ENCODE measurements at regions not wholly inside any gene's neighbourhood (a gene's known extent, or its start where the extent isn't known, plus 50 kb on each side); places are given as distances from the start of the nearest gene placed in this dataset.
A peak's percentile ranks its signal among the peaks of the same experiment; 100 is the strongest.

DNA sequence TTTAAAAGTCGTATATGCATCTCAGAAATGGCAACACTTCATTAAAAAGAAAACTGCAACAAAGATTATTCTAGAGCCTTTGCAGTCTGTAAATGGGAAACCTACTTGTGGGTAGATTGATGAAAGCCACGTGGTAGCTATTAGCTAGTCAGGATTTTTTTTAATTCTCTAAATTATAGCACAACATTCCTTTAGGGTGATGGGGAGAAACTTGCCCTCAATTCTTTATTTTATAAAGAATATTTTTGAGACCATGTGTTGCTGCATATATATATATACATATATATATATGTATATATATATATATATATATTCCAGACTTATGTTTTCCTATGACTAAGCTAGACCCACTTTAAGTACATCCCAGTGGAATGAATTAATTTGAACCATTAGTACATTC lies 118.0 kb downstream of the PPP1R3A start:
- Histone ChIP-seq H3K4me1 (ENCODE audit: control insufficient read depth, insufficient read depth, low read depth, low read length) (no peaks in the 10 kb centered on the region), H2BK5ac (ENCODE audit: low read depth, low read length, poor library complexity, severe bottlenecking) (no peak overlapping the region), H2AK5ac (ENCODE audit: low read length, severe bottlenecking) (no peak overlapping the region), H3K27me3 (ENCODE audit: control insufficient read depth in 1 of 2, insufficient read depth in 1 of 2, low read length in 2 of 2) (no peaks in the 10 kb centered on the region), H2BK15ac (ENCODE audit: low read depth, poor library complexity, severe bottlenecking) (no peak overlapping the region), H3K36me3 (ENCODE audit: control insufficient read depth in 1 of 2, insufficient read depth in 2 of 2, low read depth in 1 of 2, low read length in 2 of 2) (no peaks in the 10 kb centered on the region), H4K8ac (ENCODE audit: low read length) (no peak overlapping the region), H3K9ac (ENCODE audit: low read length) (no peak overlapping the region), H3K79me1 (replicated peaks; ENCODE audit: low read length, poor library complexity, severe bottlenecking) (no peaks in the 10 kb centered on the region), H2AFZ (ENCODE audit: low read depth, low read length) (no peak overlapping the region), H3K18ac (ENCODE audit: low read depth in 1 of 2, low read length in 2 of 2) (no peak overlapping the region), H3K27ac (ENCODE audit: low read length, poor library complexity, severe bottlenecking) (no peak overlapping the region), H2BK12ac (ENCODE audit: low read length in 2 of 2) (no peak overlapping the region), H4K91ac (ENCODE audit: low read length) (no peak overlapping the region), H3K4me3 (ENCODE audit: insufficient read depth in 1 of 2, low read depth in 1 of 2, low read length in 2 of 2) (no peak overlapping the region), H3K9me3 (ENCODE audit: control insufficient read depth, low read length) (no peaks in the 10 kb centered on the region), H3K14ac (ENCODE audit: low read length in 2 of 2) (no peak overlapping the region), H3K4ac (ENCODE audit: low read depth in 1 of 2, low read length in 2 of 2) (no peak overlapping the region), H3K23ac (ENCODE audit: low read length in 2 of 2) (no peak overlapping the region), H2BK120ac (ENCODE audit: low read depth, low read length) (no peak overlapping the region), H3K4me2 (ENCODE audit: low read length, poor library complexity, severe bottlenecking) (no peak overlapping the region)
- DNase-seq, result no peak
- WGBS, result no CpG with 5 or more reads among the region's 2 CpGs

DNA sequence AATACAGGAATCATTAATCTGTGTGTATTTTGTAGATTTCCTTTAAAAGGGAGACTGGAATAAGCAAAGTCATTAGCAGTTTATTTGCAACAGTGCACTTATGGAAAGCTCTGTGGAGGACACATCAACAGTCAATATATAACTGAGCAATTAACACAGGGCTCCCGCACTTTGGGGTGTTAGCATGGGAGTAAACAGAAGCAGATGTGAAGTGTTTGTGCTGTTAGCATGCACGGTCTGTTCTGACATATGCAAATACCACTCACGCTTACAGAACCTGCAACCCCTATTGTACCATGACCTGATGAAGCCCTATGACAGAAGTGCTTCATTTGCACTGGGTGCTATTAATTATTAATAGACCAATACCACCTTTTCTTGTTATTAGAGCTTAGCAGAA lies 118.9 kb downstream of the PPP1R3A start:
- H3K27me3 ChIP-seq (ENCODE audit: control insufficient read depth in 1 of 2, insufficient read depth in 1 of 2, low read length in 2 of 2), result no peaks in the 10 kb centered on the region
- DNase-seq, result no peak
- no peak overlapping the region for H2BK15ac ChIP-seq (ENCODE audit: low read depth, poor library complexity, severe bottlenecking)
- peak overlapping the region; percentile 26 for H2AK5ac ChIP-seq (ENCODE audit: low read length, severe bottlenecking)
- H2AFZ ChIP-seq (ENCODE audit: low read depth, low read length), result no peak overlapping the region
- no peak overlapping the region for H3K4me3 ChIP-seq (ENCODE audit: insufficient read depth in 1 of 2, low read depth in 1 of 2, low read length in 2 of 2)
- no peaks in the 10 kb centered on the region for H3K79me1 ChIP-seq (replicated peaks; ENCODE audit: low read length, poor library complexity, severe bottlenecking)
- H4K8ac ChIP-seq (ENCODE audit: low read length), result no peak overlapping the region
- H4K91ac ChIP-seq (ENCODE audit: low read length), result no peak overlapping the region
- H3K18ac ChIP-seq (ENCODE audit: low read depth in 1 of 2, low read length in 2 of 2), result no peak overlapping the region
- no peaks in the 10 kb centered on the region for H3K9me3 ChIP-seq (ENCODE audit: control insufficient read depth, low read length)
- no peaks in the 10 kb centered on the region for H3K36me3 ChIP-seq (ENCODE audit: control insufficient read depth in 1 of 2, insufficient read depth in 2 of 2, low read depth in 1 of 2, low read length in 2 of 2)
- no peak overlapping the region for H3K4me2 ChIP-seq (ENCODE audit: low read length, poor library complexity, severe bottlenecking)
- no CpG with 5 or more reads among the region's 3 CpGs for WGBS
- H2BK120ac ChIP-seq (ENCODE audit: low read depth, low read length), result no peak overlapping the region
- H3K4me1 ChIP-seq (ENCODE audit: control insufficient read depth, insufficient read depth, low read depth, low read length), result no peaks in the 10 kb centered on the region
- H3K4ac ChIP-seq (ENCODE audit: low read depth in 1 of 2, low read length in 2 of 2), result no peak overlapping the region
- no peak overlapping the region for H3K14ac ChIP-seq (ENCODE audit: low read length in 2 of 2)
- no peak overlapping the region for H2BK5ac ChIP-seq (ENCODE audit: low read depth, low read length, poor library complexity, severe bottlenecking)
- H2BK12ac ChIP-seq (ENCODE audit: low read length in 2 of 2), result no peak overlapping the region
- no peak overlapping the region for H3K23ac ChIP-seq (ENCODE audit: low read length in 2 of 2)
- no peak overlapping the region for H3K9ac ChIP-seq (ENCODE audit: low read length)
- no peak overlapping the region for H3K27ac ChIP-seq (ENCODE audit: low read length, poor library complexity, severe bottlenecking)

DNA sequence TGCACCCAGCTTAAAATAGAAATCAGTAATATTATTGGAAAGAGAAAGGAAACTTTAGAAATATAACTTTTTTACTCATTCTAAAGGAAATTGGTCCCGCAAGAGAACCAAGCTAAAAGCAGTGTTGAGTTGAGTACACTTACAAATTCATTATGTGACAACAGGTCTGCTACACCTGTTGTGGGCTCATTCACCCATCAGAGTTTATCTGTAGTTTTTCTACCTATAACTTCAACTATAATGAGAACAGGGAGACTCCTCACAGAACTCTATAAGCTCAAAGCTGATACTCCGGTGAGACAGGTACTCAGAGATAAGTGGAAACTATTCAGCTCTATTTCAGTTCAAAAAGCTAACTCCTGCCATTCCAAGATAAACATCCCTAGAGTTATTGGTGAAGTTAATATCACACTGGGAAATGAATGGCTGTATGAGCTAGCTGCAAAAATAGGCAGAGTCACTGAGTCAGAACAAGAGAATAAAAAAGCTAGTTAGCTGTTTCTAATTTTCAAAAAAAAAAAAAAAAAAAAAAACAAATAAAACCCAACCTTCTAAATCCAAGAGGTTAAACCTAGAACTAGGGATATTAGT lies 121.3 kb downstream of the PPP1R3A start:
- Histone ChIP-seq H3K18ac (ENCODE audit: low read depth in 1 of 2, low read length in 2 of 2) (no peak overlapping the region), H3K36me3 (ENCODE audit: control insufficient read depth in 1 of 2, insufficient read depth in 2 of 2, low read depth in 1 of 2, low read length in 2 of 2) (no peaks in the 10 kb centered on the region), H2BK15ac (ENCODE audit: low read depth, poor library complexity, severe bottlenecking) (no peak overlapping the region), H2BK5ac (ENCODE audit: low read depth, low read length, poor library complexity, severe bottlenecking) (no peak overlapping the region), H3K79me1 (replicated peaks; ENCODE audit: low read length, poor library complexity, severe bottlenecking) (no peaks in the 10 kb centered on the region), H3K14ac (ENCODE audit: low read length in 2 of 2) (no peak overlapping the region), H3K4ac (ENCODE audit: low read depth in 1 of 2, low read length in 2 of 2) (no peak overlapping the region), H3K4me1 (ENCODE audit: control insufficient read depth, insufficient read depth, low read depth, low read length) (no peaks in the 10 kb centered on the region), H3K4me3 (ENCODE audit: insufficient read depth in 1 of 2, low read depth in 1 of 2, low read length in 2 of 2) (no peak overlapping the region), H3K23ac (ENCODE audit: low read length in 2 of 2) (no peak overlapping the region), H3K9me3 (ENCODE audit: control insufficient read depth, low read length) (no peaks in the 10 kb centered on the region), H2BK120ac (ENCODE audit: low read depth, low read length) (no peak overlapping the region), H3K27me3 (ENCODE audit: control insufficient read depth in 1 of 2, insufficient read depth in 1 of 2, low read length in 2 of 2) (no peaks in the 10 kb centered on the region), H3K4me2 (ENCODE audit: low read length, poor library complexity, severe bottlenecking) (no peak overlapping the region), H3K9ac (ENCODE audit: low read length) (no peak overlapping the region), H2BK12ac (ENCODE audit: low read length in 2 of 2) (no peak overlapping the region), H2AFZ (ENCODE audit: low read depth, low read length) (no peak overlapping the region), H3K27ac (ENCODE audit: low read length, poor library complexity, severe bottlenecking) (peak overlapping the region; percentile 49), H2AK5ac (ENCODE audit: low read length, severe bottlenecking) (no peak overlapping the region), H4K8ac (ENCODE audit: low read length) (no peak overlapping the region), H4K91ac (ENCODE audit: low read length) (no peak overlapping the region)
- 80% methylated on average over 2 of the region's 2 CpGs for WGBS
- DNase-seq, result no peak

DNA sequence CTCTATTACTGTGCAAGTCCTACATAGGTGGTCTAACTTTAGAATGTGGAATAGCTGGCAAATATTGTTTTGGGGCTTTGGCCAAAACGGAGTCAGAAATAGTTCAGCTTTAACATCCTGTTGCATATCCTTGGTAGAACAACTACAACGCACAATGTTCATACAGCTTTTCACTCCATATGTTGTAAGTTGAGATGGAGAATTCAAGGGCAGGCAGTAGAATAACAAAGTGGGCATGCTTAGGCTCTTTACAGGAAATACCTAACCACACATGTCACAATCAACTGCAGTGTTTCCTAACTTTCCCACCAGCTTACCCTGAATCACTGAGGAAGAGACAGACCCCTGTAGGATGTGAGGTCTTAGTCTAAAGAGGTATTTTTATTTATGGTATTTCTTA lies 122.3 kb downstream of the PPP1R3A start:
- Histone ChIP-seq H3K14ac (ENCODE audit: low read length in 2 of 2) (no peak overlapping the region), H3K27me3 (ENCODE audit: control insufficient read depth in 1 of 2, insufficient read depth in 1 of 2, low read length in 2 of 2) (no peaks in the 10 kb centered on the region), H3K9me3 (ENCODE audit: control insufficient read depth, low read length) (no peaks in the 10 kb centered on the region), H2BK5ac (ENCODE audit: low read depth, low read length, poor library complexity, severe bottlenecking) (peak overlapping the region; percentile 78), H2AFZ (ENCODE audit: low read depth, low read length) (no peak overlapping the region), H2AK5ac (ENCODE audit: low read length, severe bottlenecking) (no peak overlapping the region), H3K4me3 (ENCODE audit: insufficient read depth in 1 of 2, low read depth in 1 of 2, low read length in 2 of 2) (peak overlapping the region in 1 of 2 experiments; percentile 35), H3K27ac (ENCODE audit: low read length, poor library complexity, severe bottlenecking) (peak overlapping the region; percentile 92), H3K36me3 (ENCODE audit: control insufficient read depth in 1 of 2, insufficient read depth in 2 of 2, low read depth in 1 of 2, low read length in 2 of 2) (no peaks in the 10 kb centered on the region), H3K4me1 (ENCODE audit: control insufficient read depth, insufficient read depth, low read depth, low read length) (no peaks in the 10 kb centered on the region), H3K9ac (ENCODE audit: low read length) (no peak overlapping the region), H3K18ac (ENCODE audit: low read depth in 1 of 2, low read length in 2 of 2) (no peak overlapping the region), H4K91ac (ENCODE audit: low read length) (no peak overlapping the region), H4K8ac (ENCODE audit: low read length) (no peak overlapping the region), H3K79me1 (replicated peaks; ENCODE audit: low read length, poor library complexity, severe bottlenecking) (no peaks in the 10 kb centered on the region), H2BK15ac (ENCODE audit: low read depth, poor library complexity, severe bottlenecking) (no peak overlapping the region), H3K4me2 (ENCODE audit: low read length, poor library complexity, severe bottlenecking) (no peak overlapping the region), H3K23ac (ENCODE audit: low read length in 2 of 2) (no peak overlapping the region), H2BK120ac (ENCODE audit: low read depth, low read length) (no peak overlapping the region), H2BK12ac (ENCODE audit: low read length in 2 of 2) (no peak overlapping the region), H3K4ac (ENCODE audit: low read depth in 1 of 2, low read length in 2 of 2) (no peak overlapping the region)
- DNase-seq, result peak; percentile 75
- WGBS, result no CpG with 5 or more reads among the region's 2 CpGs
